BLaER1 treated with 17β-estradiol and CSF1 and Interleukin-3, amounts not matched to agents 10 nM and 100 nM (cell line): ENCODE measurements at regions not wholly inside any gene's neighbourhood (a gene's known extent, or its start where the extent isn't known, plus 50 kb on each side); places are given as distances from the start of the nearest gene placed in this dataset.

Experiments
- H3K27ac ChIP-seq, 11 experiments: shearing (Covaris generic); formaldehyde crosslinking; 2 replicates each; pipeline ENCODE4 v1.8.1; 2022
- H3K27me3 ChIP-seq, 11 experiments: shearing (Covaris generic); formaldehyde crosslinking; 2 replicates each; pipeline ENCODE4 v1.8.1; 2022
- H3K36me3 ChIP-seq, 11 experiments: shearing (Covaris generic); formaldehyde crosslinking; 2 replicates each; pipeline ENCODE4 v1.8.1; 2022
- H3K4me1 ChIP-seq, 10 experiments: shearing (Covaris generic); formaldehyde crosslinking; 2 replicates each; pipeline ENCODE4 v1.8.1; 2022
- H3K4me2 ChIP-seq, 11 experiments: shearing (Covaris generic); formaldehyde crosslinking; 2 replicates each; pipeline ENCODE4 v1.8.1; 2022
- H3K4me3 ChIP-seq, 10 experiments: shearing (Covaris generic); formaldehyde crosslinking; 2 replicates each; pipeline ENCODE4 v1.8.1; 2022
- H3K9ac ChIP-seq, 11 experiments: shearing (Covaris generic); formaldehyde crosslinking; 2 replicates each; pipeline ENCODE4 v1.8.1; 2022
- H3K9me3 ChIP-seq, 11 experiments: shearing (Covaris generic); formaldehyde crosslinking; replicated peaks in 1 of 11; 2 replicates each; pipeline ENCODE4 v1.8.1; 2022
- H4K20me1 ChIP-seq, 11 experiments: shearing (Covaris generic); formaldehyde crosslinking; 2 replicates each; pipeline ENCODE4 v1.8.1; 2022
- Cebpa-rat ChIP-seq, 11 experiments: shearing (Covaris generic); IDR thresholded peaks; 2 replicates each; pipeline ENCODE4 v1.8.1; 2022

DNA sequence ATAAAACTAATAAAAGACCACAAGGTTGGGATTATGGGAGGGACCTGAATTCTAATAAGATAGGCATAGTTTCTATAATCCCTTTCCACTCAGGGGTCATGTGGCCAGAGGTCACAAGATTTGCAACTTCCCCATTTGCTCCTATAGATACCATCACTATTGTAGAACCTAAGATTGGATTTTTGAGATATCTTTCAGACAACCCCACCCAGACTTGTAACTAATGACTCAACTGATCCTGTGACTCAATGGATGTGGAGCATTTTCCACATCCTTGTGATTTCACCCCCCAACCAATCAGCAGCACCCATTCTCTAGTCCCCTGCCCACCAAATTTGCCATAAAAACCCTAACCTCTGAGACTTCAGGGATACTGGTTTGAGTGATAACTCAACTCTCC lies 51.9 kb upstream of the PIK3AP1 start:
- Histone ChIP-seq H3K9ac (no peak overlapping the region), H3K4me2 (no peak overlapping the region), H3K27ac (no peak overlapping the region), H3K27me3 (no peaks in the 10 kb centered on the region), H3K36me3 (peaks cover 0 to 87% (median 53%) of the 10 kb centered on the region in 11 experiments; a peak in 19 of 22 replicates), H3K4me1 (no peaks in the 10 kb centered on the region), H4K20me1 (peaks cover 0 to 7% (median 0%) of the 10 kb centered on the region in 11 experiments; a peak in 2 of 22 replicates), H3K4me3 (no peak overlapping the region), H3K9me3 (peaks cover 33 to 90% (median 82%) of the 10 kb centered on the region in 11 experiments)
- TF ChIP-seq Cebpa-rat (IDR thresholded peaks at IDR 0.05) = no peak

DNA sequence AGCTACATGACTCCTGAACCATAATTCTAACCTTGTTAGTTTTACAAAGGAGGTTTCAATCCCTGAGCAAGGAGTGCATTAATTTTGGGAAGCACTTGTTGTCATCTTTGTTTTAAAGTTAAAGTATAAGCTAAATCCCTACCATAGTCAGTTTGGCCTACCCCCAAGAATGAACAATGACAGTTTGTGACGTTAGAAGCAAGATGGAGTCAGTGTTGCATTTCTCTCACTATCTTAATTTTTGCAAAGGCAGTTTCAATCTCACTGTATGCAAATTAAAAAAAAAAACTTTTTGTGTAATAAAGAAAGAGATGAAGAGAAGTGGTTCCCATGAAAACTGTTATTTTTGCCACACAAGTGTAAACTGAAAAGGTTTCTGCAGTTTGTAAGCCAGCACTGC lies 50.7 kb upstream of the PIK3AP1 start:
- Histone ChIP-seq H4K20me1 (peaks cover 0 to 7% (median 0%) of the 10 kb centered on the region in 11 experiments; a peak in 1 of 22 replicates), H3K27ac (no peak overlapping the region), H3K4me1 (peaks cover 1 to 7% (median 5%) of the 10 kb centered on the region in 10 experiments; a peak in 19 of 20 replicates), H3K9ac (no peak overlapping the region), H3K27me3 (no peaks in the 10 kb centered on the region), H3K36me3 (peaks cover 0 to 89% (median 52%) of the 10 kb centered on the region in 11 experiments; a peak in 19 of 22 replicates), H3K4me2 (no peak overlapping the region), H3K4me3 (no peak overlapping the region), H3K9me3 (peaks cover 33 to 85% (median 77%) of the 10 kb centered on the region in 11 experiments)
- TF ChIP-seq Cebpa-rat (IDR thresholded peaks at IDR 0.05) = no peak
